HepG2 (cell line): ENCODE measurements at regions not wholly inside any gene's neighbourhood (a gene's known extent, or its start where the extent isn't known, plus 50 kb on each side); places are given as distances from the start of the nearest gene placed in this dataset.

Experiments used
- CEBPZ ChIP-seq: IDR thresholded peaks from 2 replicates; pipeline ENCODE4 v1.6.1; 2012; ENCODE audit warnings: low read length, improper control_type of control experiment
- CENPT ChIP-seq: sonication (generic); formaldehyde crosslinking; IDR thresholded peaks from 2 replicates; pipeline ENCODE4 v1.8.0; 2022; ENCODE audit warnings: low read depth, mild to moderate bottlenecking, moderate library complexity, missing genetic modification reagents
- ERF ChIP-seq: IDR thresholded peaks from 2 replicates; pipeline ENCODE4 v1.6.1; 2018; ENCODE audit warnings: missing biosample characterization, missing genetic modification reagents
- FOXC1 ChIP-seq: sonication (generic); formaldehyde crosslinking; IDR thresholded peaks from 2 replicates; pipeline ENCODE4 v1.8.0; 2022; ENCODE audit warnings: mild to moderate bottlenecking, missing genetic modification reagents, borderline replicate concordance
- FOXK1 ChIP-seq: sonication (generic); formaldehyde crosslinking; IDR thresholded peaks from 2 replicates; pipeline ENCODE4 v1.4.0; 2020; ENCODE audit warnings: low read depth, missing genetic modification reagents, borderline replicate concordance
- GABPA ChIP-seq, 2 experiments: IDR thresholded peaks; 2 replicates each; pipeline ENCODE4 v1.6.1; 2011 to 2016; ENCODE audit warnings: low read depth in 2 of 2, low read length in 1 of 2, missing biosample characterization in 1 of 2, missing genetic modification characterization in 1 of 2
- HMG20B ChIP-seq: conservative IDR thresholded peaks from 2 replicates; pipeline ENCODE4 v1.6.1; 2016; ENCODE audit warnings: missing genetic modification reagents, missing compliant biosample characterization
- IKZF4 ChIP-seq: sonication (generic); formaldehyde crosslinking; IDR thresholded peaks from 2 replicates; pipeline ENCODE4 v1.5.1; 2020; ENCODE audit warnings: borderline replicate concordance, mild to moderate bottlenecking, low read depth, missing genetic modification reagents; ENCODE audit errors: not compliant biosample characterization
- KAT7 ChIP-seq: IDR thresholded peaks from 2 replicates; pipeline ENCODE4 v1.6.1; 2018; ENCODE audit warnings: borderline replicate concordance, missing compliant biosample characterization
- MTF2 ChIP-seq: sonication (generic); formaldehyde crosslinking; IDR thresholded peaks from 2 replicates; pipeline ENCODE4 v1.5.0; 2020; ENCODE audit warnings: missing genetic modification reagents, borderline replicate concordance
- NFRKB ChIP-seq: fragments of 450-650 bp; IDR thresholded peaks from 2 replicates; pipeline ENCODE4 v1.6.1; 2017
- NONO ChIP-seq, 2 experiments: fragments of 450-650 bp in 1 of 2; sonication (generic) in 1 of 2; formaldehyde crosslinking in 1 of 2; IDR thresholded peaks in 1 of 2; conservative IDR thresholded peaks in 1 of 2; 2 replicates each; pipeline versions ENCODE4 v1.6.1 to v1.8.0; 2017 to 2022; ENCODE audit warnings: mild to moderate bottlenecking in 1 of 2, missing genetic modification reagents in 1 of 2, moderate library complexity in 1 of 2
- PHF8 ChIP-seq: sonication (generic); formaldehyde crosslinking; IDR thresholded peaks from 2 replicates; pipeline ENCODE4 v1.5.0; 2020; ENCODE audit warnings: missing genetic modification reagents
- PLSCR1 ChIP-seq: sonication (generic); formaldehyde crosslinking; IDR thresholded peaks from 2 replicates; pipeline ENCODE4 v1.5.0; 2020; ENCODE audit warnings: missing genetic modification reagents, mild to moderate bottlenecking, borderline replicate concordance
- POLR2AphosphoS2 ChIP-seq: IDR thresholded peaks from 2 replicates; pipeline ENCODE4 v1.6.1; 2011; ENCODE audit warnings: low read depth, low read length, improper control_type of control experiment
- SMAD1 ChIP-seq: sonication (generic); formaldehyde crosslinking; IDR thresholded peaks from 2 replicates; pipeline ENCODE4 v1.4.0; 2020; ENCODE audit warnings: missing genetic modification reagents, low read depth, mild to moderate bottlenecking, borderline replicate concordance
- TCF7L2 ChIP-seq: IDR thresholded peaks from 2 replicates; pipeline ENCODE4 v1.6.1; 2011; ENCODE audit warnings: mild to moderate bottlenecking, low read depth, low read length, moderate library complexity
- ZNF468 ChIP-seq: sonication (generic); formaldehyde crosslinking; IDR thresholded peaks from 2 replicates; pipeline ENCODE4 v1.8.0; 2022; ENCODE audit warnings: mild to moderate bottlenecking, moderate library complexity, missing genetic modification reagents
- ZNF589 ChIP-seq: sonication (generic); formaldehyde crosslinking; conservative IDR thresholded peaks from 2 replicates; pipeline ENCODE4 v1.8.0; 2022; ENCODE audit warnings: mild to moderate bottlenecking, moderate library complexity, missing genetic modification reagents
- ZNF747 ChIP-seq: sonication (generic); formaldehyde crosslinking; IDR thresholded peaks from 2 replicates; pipeline ENCODE4 v1.8.1; 2023; ENCODE audit warnings: missing genetic modification reagents, mild to moderate bottlenecking, borderline replicate concordance
- ZSCAN12 ChIP-seq: sonication (generic); formaldehyde crosslinking; IDR thresholded peaks from 2 replicates; pipeline ENCODE4 v1.9.0; 2021; ENCODE audit warnings: mild to moderate bottlenecking, missing genetic modification reagents
- TF ChIP-seq, protein P1 (sequence below): sonication (generic); formaldehyde crosslinking; IDR thresholded peaks from 2 replicates; pipeline ENCODE4 v1.5.0; 2020; ENCODE audit warnings: missing genetic modification reagents

DNA sequence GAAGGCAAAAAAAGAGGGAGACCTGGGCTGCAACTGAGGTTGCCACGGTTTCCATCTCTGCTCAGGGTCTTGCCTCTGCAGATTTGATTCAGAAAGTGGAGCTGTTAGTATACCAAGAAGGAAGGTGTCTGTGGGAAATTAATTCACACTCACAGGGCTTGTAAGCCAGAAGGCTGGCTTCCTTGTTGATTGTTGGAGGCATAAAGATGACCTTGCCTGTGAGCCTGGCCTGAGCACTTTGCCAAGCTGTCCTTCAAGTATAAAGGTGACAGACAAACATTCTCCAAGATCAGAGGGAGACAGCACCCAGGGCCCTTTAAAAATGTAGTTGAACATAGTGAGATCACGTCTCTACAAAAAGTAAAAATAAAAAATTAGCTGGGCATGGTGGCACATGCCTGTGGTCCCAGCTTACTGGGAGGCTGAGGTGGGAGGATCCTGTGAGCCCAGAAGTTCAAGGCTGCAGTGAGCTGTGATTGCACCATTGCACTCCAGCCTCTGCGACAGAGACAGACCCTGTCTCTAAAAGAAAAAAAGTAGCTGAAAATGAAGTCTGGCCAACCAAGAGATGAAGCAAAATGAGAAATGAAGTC is 91.2 kb upstream of the UXS1 start (continued):
- no peak for TF ChIP-seq ZNF468 (CRISPR knock-in tag)
- no peak for TF ChIP-seq TCF7L2
- no peak; the same call in 1 of the 2 replicates for TF ChIP-seq KAT7 (CRISPR knock-in tag)
- TF ChIP-seq FOXC1 (CRISPR knock-in tag): no peak
- no peak for TF ChIP-seq IKZF4 (CRISPR knock-in tag)
- TF ChIP-seq ZNF747 (CRISPR knock-in tag): no peak
- TF ChIP-seq MTF2 (CRISPR knock-in tag): no peak
- no peak for TF ChIP-seq ERF
- TF ChIP-seq GABPA (IDR thresholded peaks at IDR 0.05; ENCODE audit: low read depth, low read length): no peak
- no peak for TF ChIP-seq GABPA (CRISPR knock-in tag; IDR thresholded peaks at IDR 0.05; ENCODE audit: low read depth)
- TF ChIP-seq SMAD1 (CRISPR knock-in tag): no peak
- no peak for TF ChIP-seq NONO (IDR thresholded peaks at IDR 0.05)
- 0 out of 2 replicates have a peak, but pooled peaks have one; percentile 39 for TF ChIP-seq NONO (CRISPR knock-in tag; conservative IDR thresholded peaks at IDR 0.05)
- no peak for TF ChIP-seq PLSCR1
- TF ChIP-seq, protein P1, sequence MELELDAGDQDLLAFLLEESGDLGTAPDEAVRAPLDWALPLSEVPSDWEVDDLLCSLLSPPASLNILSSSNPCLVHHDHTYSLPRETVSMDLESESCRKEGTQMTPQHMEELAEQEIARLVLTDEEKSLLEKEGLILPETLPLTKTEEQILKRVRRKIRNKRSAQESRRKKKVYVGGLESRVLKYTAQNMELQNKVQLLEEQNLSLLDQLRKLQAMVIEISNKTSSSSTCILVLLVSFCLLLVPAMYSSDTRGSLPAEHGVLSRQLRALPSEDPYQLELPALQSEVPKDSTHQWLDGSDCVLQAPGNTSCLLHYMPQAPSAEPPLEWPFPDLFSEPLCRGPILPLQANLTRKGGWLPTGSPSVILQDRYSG: no peak
- TF ChIP-seq CEBPZ: no peak
- no peak for TF ChIP-seq NFRKB
- TF ChIP-seq POLR2AphosphoS2: no peak
- no peak; the same call in 1 of the 2 replicates for TF ChIP-seq FOXK1 (CRISPR knock-in tag)
- TF ChIP-seq ZNF589: no peak
- no peak for TF ChIP-seq CENPT (CRISPR knock-in tag)
- TF ChIP-seq PHF8 (CRISPR knock-in tag): no peak; the same call in 1 of the 2 replicates
- TF ChIP-seq HMG20B (CRISPR knock-in tag): no peak
- TF ChIP-seq ZSCAN12 (CRISPR knock-in tag): no peak
